ENCODE measurements at regions not wholly inside any gene's neighbourhood (a gene's known extent, or its start where the extent isn't known, plus 50 kb on each side); places are given as distances from the start of the nearest gene placed in this dataset.

- Mint-ChIP-seq H3K36me3 (no peaks in the 10 kb centered on the region), H3K9me3 (no peaks in the 10 kb centered on the region), H3K27ac (no peak overlapping the region), H3K27me3 (ENCODE audit: low read depth in 2 of 2) (no peaks in the 10 kb centered on the region), H3K4me3 (no peak overlapping the region), H3K4me1 (no peaks in the 10 kb centered on the region)
- no peak for DNase-seq
- intact Hi-C loops (cut with micrococcal nuclease) = no loop called here
- WGBS (ENCODE audit: insufficient coverage) = 20% methylated on average over 1 of the region's 2 CpGs
- no peak for ATAC-seq
- H3K4me1 ChIP-seq (ENCODE audit: control insufficient read depth, insufficient read depth, low read length) = no peaks in the 10 kb centered on the region
- no peaks in the 10 kb centered on the region for H3K9me3 ChIP-seq (ENCODE audit: control insufficient read depth, insufficient read depth, low read length)
- no peak overlapping the region for H3K27ac ChIP-seq (ENCODE audit: low read length)
- no peaks in the 10 kb centered on the region for H3K27me3 ChIP-seq (ENCODE audit: control insufficient read depth, insufficient read depth, low read length)
- H3K4me3 ChIP-seq (ENCODE audit: low read length) = no peak overlapping the region
- H3K36me3 ChIP-seq (ENCODE audit: control insufficient read depth, insufficient read depth, low read length) = no peaks in the 10 kb centered on the region
- no peak for TF ChIP-seq CTCF (IDR thresholded peaks at IDR 0.05)
These were observed 549.4 kb downstream of the LRRC70 start for GRCh38 chr5:63128018-63128417.

GRCh38 chr5:63127054-63127453 lies 548.4 kb downstream of the LRRC70 start:
- no peak overlapping the region for H3K27ac Mint-ChIP-seq
- no peak for DNase-seq
- 67% methylated on average over 1 of the region's 2 CpGs for WGBS (ENCODE audit: insufficient coverage)

GRCh38 chr5:63125862-63126261 lies 547.2 kb downstream of the LRRC70 start:
- H3K27ac Mint-ChIP-seq = no peak overlapping the region
- no peak for TF ChIP-seq CTCF (IDR thresholded peaks at IDR 0.05)
- Histone ChIP-seq H3K9me3 (ENCODE audit: control insufficient read depth, insufficient read depth, low read length) (no peaks in the 10 kb centered on the region), H3K36me3 (ENCODE audit: control insufficient read depth, insufficient read depth, low read length) (no peaks in the 10 kb centered on the region), H3K4me3 (ENCODE audit: low read length) (no peak overlapping the region), H3K4me1 (ENCODE audit: control insufficient read depth, insufficient read depth, low read length) (no peaks in the 10 kb centered on the region), H3K27me3 (ENCODE audit: control insufficient read depth, insufficient read depth, low read length) (no peaks in the 10 kb centered on the region), H3K27ac (ENCODE audit: low read length) (no peak overlapping the region)
- no peak overlapping the region for H3K4me3 Mint-ChIP-seq
- no peak for DNase-seq
- WGBS (ENCODE audit: insufficient coverage) = 45% methylated on average over 2 of the region's 2 CpGs
- H3K9me3 Mint-ChIP-seq = no peaks in the 10 kb centered on the region
- intact Hi-C loops (cut with micrococcal nuclease) = no loop called here
- ATAC-seq = no peak
- H3K36me3 Mint-ChIP-seq = no peaks in the 10 kb centered on the region
- H3K4me1 Mint-ChIP-seq = no peaks in the 10 kb centered on the region
- H3K27me3 Mint-ChIP-seq (ENCODE audit: low read depth in 2 of 2) = no peaks in the 10 kb centered on the region

More at GRCh38 chr5:63127054-63127453, 548.4 kb downstream of the LRRC70 start:
- TF ChIP-seq CTCF (IDR thresholded peaks at IDR 0.05) = no peak
- Histone ChIP-seq H3K27me3 (ENCODE audit: control insufficient read depth, insufficient read depth, low read length) (no peaks in the 10 kb centered on the region), H3K27ac (ENCODE audit: low read length) (no peak overlapping the region), H3K9me3 (ENCODE audit: control insufficient read depth, insufficient read depth, low read length) (no peaks in the 10 kb centered on the region), H3K36me3 (ENCODE audit: control insufficient read depth, insufficient read depth, low read length) (no peaks in the 10 kb centered on the region), H3K4me1 (ENCODE audit: control insufficient read depth, insufficient read depth, low read length) (no peaks in the 10 kb centered on the region), H3K4me3 (ENCODE audit: low read length) (no peak overlapping the region)
- Mint-ChIP-seq H3K9me3 (no peaks in the 10 kb centered on the region), H3K4me1 (no peaks in the 10 kb centered on the region), H3K4me3 (no peak overlapping the region), H3K36me3 (no peaks in the 10 kb centered on the region), H3K27me3 (ENCODE audit: low read depth in 2 of 2) (no peaks in the 10 kb centered on the region)
- intact Hi-C loops (cut with micrococcal nuclease) = no loop called here
- ATAC-seq = no peak

GRCh38 chr5:63125392-63125791 lies 546.8 kb downstream of the LRRC70 start:
- no peak overlapping the region for H3K27ac Mint-ChIP-seq
- H3K36me3 Mint-ChIP-seq = no peaks in the 10 kb centered on the region
- Histone ChIP-seq H3K27ac (ENCODE audit: low read length) (no peak overlapping the region), H3K9me3 (ENCODE audit: control insufficient read depth, insufficient read depth, low read length) (no peaks in the 10 kb centered on the region), H3K4me1 (ENCODE audit: control insufficient read depth, insufficient read depth, low read length) (no peaks in the 10 kb centered on the region), H3K27me3 (ENCODE audit: control insufficient read depth, insufficient read depth, low read length) (no peaks in the 10 kb centered on the region), H3K36me3 (ENCODE audit: control insufficient read depth, insufficient read depth, low read length) (no peaks in the 10 kb centered on the region), H3K4me3 (ENCODE audit: low read length) (no peak overlapping the region)
- no peak overlapping the region for H3K4me3 Mint-ChIP-seq
- DNase-seq (no peak), ATAC-seq (no peak)
- no peaks in the 10 kb centered on the region for H3K4me1 Mint-ChIP-seq
- intact Hi-C loops (cut with micrococcal nuclease) = no loop called here
- H3K9me3 Mint-ChIP-seq = no peaks in the 10 kb centered on the region
- TF ChIP-seq CTCF (IDR thresholded peaks at IDR 0.05) = no peak
- no peaks in the 10 kb centered on the region for H3K27me3 Mint-ChIP-seq (ENCODE audit: low read depth in 2 of 2)
